HG03196 (cell line): ENCODE measurements at regions not wholly inside any gene's neighbourhood (a gene's known extent, or its start where the extent isn't known, plus 50 kb on each side); places are given as distances from the start of the nearest gene placed in this dataset.

Experiments used
- ATAC-seq: cut with Tn5 transposase; IDR thresholded peaks from one replicate; pipeline ENCODE4 v1.9.1; 2021; ENCODE audit not compliant: unreplicated experiment

DNA sequence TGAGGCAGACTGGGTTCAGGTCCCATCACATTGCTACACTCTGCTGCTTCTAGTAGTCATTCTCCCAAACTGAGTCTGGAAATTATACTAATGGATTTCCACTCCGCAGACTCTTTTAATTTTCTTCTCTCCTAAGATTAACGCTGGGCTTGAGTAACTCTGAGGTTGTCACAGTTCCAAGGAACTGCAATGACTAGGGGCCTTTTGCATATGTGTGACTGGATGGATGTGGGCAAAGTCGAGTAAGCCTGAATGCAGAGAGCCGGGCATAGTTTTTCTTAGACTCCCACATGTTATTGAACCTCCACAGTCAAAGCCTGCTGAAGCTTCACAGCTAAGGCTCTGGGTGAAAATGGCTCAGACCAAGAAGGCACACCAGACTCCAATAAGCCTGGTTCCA lies 160.9 kb upstream of the PROX1 start:
- no peak for ATAC-seq

DNA sequence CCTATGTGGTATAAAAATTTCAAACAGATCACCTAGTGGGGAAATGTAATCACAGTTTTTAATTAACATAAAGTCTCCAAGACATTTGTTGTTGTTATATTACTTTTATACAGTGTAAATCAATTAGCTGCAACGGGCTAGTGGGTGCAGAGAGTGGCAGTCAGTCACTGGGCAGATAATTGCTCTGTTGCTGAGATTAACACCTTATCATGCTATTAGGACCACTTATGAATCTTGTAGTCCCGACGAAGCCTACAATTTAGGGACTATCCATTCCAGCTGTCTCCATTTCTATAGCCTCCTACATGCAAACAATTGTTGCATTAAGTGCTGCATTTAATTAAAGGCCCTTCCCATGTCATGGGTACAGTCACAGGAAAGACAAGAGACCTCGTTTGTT lies 158.9 kb upstream of the PROX1 start:
- ATAC-seq: no peak

DNA sequence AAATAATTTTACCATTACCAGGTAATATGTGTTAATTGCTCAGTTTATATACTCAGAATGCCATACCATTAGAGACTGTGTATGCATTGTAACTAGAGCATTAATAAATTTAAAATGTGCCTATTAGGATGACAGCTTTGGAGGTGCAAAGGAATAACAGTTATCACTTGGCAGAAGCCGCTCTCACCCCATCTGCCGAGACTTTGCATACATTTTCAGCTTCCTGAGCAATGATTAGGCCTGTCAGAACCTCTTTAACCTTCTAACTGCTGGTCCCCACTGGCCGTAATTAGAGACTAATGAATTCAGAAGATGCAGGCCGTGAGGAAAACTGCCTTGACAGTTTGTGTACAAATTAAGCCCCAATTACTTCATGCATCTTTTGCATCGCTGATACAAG lies 158.0 kb upstream of the PROX1 start:
- ATAC-seq: no peak

DNA sequence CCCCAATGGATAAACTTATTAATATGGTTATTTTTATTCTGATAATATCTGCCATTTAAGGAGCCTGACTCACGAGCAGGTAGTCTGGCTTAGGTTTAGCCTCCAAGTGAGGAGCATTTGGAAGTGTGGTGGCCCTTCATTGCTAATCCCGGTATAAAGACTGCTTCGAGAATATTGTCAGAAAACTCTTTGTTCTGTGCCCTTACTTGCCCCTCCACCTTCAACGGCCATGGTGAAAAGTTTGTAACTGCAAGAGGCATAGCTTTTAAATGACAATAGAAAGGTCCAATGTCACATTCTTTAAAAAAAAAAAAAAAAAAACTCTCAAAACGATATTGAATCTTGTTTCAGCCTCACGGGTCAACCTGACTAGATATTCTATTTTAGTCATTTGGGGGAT lies 157.4 kb upstream of the PROX1 start:
- no peak for ATAC-seq

DNA sequence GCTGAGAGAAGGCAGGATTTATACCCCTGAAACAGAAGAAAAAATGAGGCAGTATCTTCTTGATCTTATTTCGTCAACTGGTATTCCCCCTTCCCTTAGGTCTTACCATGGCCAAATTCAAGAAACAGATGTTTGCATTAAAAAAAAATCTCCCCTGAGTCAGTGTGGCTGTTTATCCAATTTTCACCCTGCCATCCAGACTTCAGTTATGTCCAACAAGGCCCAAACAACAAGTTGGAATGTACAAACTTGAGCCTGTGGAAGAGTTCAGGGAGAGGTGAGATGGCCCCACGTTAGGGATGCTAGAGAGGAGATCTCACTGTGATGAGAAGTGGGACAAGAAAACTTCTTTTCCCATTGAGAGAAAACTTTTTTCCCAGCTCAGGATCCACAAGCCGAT lies 147.2 kb upstream of the PROX1 start:
- ATAC-seq: no peak

DNA sequence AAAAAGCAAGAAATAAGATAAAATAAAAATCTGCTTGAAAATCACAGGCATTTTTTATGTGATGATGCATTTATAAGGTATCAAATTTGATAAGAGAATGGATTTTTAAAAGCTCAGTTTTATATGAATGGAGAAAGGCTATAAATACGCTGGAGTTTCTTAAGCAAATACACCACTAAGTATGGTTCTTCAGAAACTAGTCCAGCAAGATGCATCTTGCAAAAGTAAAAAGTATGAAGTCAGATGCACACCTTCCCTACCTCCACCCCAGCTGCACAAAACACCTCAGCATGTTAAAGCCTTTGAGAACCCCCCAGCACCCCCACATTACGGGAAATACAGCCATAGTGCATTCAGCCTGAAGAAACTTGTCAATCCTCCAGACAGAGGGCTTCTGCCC lies 143.1 kb upstream of the PROX1 start:
- no peak for ATAC-seq

DNA sequence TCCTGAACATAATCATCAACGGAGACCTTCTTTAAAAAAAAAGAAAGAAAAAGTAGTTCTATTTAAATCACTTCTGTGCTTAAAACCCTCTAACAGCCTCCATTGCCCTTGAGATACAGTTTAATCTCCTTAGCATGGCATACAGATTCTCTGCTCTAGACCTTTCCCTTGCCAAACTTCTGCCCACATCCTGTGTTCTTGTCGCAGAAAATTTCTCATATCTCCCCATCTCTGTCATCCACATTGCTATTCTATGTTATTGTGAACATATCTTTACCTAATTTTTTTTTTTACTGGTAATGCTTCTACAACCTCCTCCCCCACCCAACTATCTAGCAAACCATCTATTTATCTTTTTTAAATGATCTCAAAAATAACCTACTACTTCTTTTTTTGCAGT lies 135.7 kb upstream of the PROX1 start:
- no peak for ATAC-seq

DNA sequence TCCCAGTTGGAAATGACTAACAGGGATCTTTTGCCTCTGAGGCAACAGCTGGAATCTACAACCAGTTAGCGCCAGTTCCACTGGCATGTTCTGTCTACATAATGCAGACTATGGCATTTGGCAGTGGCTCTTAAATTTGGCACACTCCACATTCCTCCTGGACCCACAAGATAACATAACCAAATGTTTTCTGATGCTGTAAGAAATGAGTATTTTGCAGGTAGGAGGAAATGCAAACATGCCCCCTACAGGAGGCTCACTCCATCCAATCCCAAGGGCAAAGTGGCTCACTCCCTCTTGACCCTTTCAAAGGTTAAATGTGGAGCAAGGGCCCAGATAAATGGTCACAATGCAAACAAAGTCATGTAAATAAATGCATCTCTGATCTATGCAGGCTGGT lies 129.2 kb upstream of the PROX1 start:
- no peak for ATAC-seq

DNA sequence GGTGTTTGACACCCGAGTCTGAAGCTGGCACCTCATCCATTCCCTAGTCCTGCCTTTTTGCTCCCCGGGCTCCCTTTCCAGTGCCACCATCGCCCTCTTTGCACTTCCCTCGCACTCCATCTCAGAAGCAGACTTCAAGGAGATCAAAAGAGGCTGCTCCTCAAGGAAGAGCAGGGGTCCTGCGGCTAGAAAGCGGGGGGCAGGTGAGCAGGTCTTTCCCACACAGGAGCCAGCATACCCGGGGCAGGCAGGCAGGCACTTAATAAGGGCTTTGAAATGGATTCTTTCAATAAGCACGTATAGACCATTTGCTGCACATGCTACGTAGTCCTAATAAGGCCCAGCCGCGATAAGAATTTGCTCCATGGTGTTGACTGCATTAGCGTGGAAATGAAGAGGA lies 125.9 kb upstream of the PROX1 start:
- no peak for ATAC-seq

DNA sequence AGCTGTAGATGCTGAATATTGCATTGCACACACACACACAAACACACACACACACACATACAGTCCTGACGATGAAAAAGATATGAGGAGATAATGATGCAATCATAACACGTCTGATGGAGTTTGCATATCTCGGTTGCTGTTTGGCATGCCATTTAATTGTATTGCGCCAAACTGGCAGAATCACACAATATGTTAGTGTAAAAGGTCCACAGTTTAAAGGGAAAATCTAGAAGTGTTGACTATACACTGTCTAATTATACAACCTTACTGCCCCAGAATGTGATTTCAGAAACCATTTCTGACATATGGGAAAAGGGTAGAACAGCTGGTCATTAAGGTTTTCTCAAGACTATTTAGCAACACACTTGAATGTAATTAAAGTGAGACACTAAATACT lies 123.7 kb upstream of the PROX1 start:
- no peak for ATAC-seq

DNA sequence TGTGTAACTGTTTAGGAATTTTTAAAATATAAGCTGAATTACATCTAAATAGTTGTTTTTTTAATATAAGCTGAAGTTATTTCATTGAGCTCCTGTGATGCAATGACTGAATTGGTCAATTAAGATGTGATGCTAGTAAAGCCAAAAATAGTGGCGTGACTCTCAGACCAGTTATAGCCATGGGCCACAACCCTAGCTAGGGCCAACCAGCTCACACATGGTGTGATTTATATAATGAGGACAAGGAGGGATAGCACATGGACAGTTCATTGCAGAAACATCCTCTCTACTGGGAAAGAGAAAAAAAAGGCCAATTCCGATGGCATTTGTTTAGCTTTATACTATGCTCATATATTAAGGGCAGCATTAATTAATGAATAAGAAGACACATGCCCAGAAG lies 119.3 kb upstream of the PROX1 start:
- no peak for ATAC-seq

DNA sequence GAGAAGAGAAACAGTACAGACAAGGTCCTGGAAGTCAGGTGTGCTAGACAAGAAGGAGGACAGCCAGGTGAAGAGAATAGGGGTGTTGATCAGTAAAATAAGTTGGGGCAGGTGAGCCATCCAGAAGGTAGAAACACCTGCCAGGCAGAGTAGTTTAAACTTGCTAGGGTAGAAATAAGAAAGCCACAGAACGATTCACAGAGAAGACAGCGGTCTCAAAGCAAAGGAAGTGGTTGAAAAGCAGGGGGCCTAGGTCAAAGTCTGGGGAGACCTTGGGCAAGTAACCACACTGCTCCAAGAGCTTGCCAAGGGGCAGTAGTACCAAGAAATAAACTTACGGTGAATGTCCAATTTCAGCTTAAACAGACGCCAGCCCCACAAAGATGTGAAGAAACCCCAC lies 116.6 kb upstream of the PROX1 start:
- no peak for ATAC-seq

DNA sequence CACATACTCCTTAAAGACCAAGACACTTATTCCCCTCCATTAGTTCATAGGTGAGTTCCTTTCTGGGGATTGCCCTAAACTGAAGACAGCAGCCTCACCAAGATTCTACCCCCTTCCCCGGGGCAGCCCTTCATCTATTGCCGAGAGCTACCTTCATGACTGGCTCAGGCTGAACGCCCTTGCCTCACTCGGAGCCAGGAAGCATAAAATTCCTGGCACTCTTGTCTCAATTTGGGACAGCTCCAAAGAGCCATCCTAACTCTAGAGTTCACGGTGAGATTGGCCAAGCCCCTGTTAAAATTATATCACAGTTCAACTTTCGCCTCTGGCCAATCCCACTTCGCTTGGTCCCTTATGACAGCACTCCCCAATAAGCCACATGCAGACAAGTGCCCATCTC lies 113.0 kb upstream of the PROX1 start:
- ATAC-seq: no peak

DNA sequence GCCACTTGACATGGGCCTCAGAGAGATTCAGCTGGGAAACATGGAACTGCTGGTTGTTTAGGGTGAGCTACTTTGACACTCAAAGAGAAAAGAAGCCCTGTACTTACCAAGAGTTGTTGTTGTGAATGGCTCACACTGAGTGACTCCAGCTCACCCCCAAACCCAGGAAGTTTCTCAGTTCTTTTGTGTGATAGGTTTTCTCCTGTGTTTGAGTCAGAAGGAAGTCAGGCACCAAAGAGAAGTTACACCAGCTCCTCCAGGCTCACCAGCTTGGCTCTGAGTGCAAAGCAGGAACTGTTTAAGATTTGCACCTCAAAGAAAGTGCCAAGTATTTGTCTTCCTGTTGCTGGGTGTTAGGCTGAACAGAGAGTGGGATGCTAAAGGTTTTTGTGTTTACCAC lies 111.2 kb upstream of the PROX1 start:
- no peak for ATAC-seq

DNA sequence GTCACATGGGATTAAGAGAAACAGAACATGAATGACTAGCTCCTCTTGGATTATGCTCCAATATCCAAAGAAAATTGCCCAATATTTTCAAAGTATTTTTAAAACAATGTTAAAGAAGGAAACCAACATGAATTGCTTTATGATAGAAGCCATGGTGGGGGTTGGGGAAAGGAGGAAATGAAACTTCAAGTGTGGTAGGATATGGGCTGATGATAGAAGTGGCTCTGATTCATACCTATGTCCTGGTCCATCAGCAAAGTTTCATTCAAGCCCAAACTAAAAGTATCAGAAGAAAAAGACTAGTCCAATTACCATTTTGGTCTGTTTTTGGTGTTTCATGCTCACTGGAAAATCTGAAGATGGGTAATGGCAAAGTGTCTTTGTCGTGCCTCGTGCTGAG lies 104.2 kb upstream of the PROX1 start:
- no peak for ATAC-seq

DNA sequence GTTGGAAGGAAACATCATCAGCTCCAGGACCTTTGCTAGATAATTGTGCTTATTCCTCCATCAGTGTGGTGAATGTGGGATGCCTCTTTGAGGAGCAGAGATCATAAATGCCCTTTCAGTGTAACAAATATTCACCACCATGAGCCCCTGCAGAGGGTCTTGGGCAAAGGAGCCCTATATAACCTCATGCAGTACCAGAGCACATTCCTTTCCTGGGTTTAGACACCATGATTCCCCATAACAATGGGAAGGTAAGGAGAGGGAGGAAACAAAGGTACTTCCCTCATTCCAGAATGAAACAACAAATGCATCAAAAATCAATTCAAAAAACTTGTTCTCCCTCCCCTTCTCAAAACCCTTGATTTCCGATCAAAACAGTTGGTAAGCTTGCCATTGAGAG lies 103.4 kb upstream of the PROX1 start:
- no peak for ATAC-seq

DNA sequence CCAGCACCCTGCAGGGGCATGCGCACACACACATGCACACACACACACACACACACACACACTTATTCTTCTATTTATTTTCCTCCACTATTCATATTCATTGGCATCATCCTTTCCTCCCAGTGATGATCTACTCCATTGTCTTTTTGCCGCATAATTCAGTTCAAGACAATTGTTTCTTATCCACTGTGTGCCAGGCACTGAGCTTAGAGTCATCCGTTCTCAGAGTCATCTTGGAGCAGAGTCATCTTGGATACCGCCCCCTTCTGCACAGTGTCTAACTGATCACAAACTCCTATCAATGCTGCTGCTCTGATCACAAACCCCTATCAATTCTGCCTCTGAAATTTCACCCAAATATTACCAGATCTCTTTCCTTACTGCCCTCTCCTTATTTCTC lies 102.8 kb upstream of the PROX1 start:
- ATAC-seq: no peak

DNA sequence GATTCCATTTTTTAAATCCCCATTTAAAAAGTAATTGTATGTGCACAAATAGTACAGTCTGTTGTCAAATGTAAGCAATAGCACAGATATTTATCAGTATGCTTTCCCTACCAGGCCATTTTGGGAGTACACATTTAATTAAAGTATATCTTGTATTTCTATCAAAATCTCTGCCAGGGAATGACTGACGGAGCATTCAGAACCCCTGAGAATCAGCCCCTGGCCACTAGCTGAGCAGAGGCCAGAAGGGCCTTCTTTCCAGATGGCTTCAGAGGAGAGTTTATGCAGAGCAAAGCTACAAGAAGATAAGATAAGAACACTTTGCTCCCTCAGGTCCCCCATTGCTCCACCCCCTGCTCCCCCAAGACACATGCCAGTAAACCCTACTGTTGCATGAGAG lies 99.9 kb upstream of the PROX1 start:
- ATAC-seq: no peak

DNA sequence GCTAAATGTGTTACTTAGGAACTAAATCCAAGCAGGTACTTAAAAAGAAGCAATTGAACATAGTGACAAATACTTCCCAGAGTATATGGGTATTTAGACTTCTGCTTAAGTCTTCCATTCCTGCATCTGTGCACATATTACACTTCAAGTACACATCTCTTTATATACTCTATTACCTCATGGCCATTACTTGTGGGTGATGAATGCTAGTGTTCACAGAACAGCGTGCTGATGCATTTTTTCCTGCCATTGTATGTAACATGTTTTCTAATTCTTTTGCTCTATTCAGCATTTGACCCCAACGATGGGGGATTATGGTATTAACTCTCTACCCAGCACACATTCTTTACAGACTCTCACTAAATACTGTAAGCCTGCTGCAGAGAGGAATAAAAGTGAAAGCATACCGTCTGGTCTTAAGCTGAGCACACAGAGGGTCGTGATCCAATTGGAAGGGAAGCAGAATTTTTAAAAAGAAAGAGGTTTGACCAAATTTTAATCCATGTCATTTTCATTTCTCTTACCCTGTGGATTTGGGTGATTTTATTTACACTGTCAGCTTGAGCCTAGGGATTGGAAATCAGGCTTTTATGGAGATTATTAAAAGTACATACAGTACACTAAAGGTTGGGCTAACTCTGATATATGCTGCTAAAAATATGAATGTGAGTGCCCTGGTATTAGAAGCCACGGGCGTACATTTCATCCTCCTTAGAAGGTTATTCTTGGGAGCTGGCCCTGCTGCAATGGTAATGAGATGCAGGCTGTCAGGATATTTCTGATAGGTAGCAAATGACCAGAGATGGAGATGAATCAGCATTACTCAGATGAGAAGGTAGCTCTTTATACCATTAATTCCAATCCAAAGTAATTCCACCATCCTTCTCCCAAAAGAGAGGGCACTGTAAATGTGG lies 95.5 kb upstream of the PROX1 start:
- no peak for ATAC-seq

DNA sequence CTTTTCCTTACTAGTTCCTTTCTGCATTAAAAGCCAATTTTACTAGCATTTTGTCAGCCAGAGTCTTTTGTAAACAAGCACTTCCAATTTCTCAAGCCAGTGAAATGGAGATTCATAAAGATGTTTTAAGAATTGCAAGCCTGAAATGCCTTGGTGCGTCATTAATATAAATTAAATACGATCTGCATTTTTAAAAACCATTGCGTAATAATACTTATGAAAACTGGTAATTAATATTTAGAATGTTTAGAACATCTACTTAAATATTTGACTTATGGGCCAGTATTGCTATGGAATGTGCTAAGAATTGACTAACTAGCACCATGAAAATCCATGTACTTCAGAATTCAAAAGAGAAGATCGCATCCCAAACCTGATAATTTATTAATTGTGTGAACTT lies 89.1 kb upstream of the PROX1 start:
- ATAC-seq: no peak

DNA sequence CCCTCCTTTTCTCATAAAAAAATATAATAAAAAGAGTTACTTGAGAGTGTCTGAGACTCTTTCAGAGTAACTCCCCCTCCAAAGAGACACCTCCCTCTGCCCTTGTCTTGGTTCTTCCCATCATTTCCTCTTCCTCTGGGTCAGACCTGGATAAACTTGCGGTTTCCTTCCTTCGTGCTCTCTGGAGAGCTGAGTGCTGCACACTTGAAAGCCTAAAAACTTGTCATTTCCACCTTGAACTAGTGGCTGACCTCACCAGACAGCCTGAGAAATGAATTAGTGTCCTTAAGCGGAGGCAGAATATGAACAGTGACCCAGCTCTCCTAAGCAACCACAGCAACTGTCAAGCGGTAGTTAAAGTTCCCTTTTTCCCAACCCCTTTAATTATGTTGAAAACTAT lies 88.4 kb upstream of the PROX1 start:
- ATAC-seq: no peak

DNA sequence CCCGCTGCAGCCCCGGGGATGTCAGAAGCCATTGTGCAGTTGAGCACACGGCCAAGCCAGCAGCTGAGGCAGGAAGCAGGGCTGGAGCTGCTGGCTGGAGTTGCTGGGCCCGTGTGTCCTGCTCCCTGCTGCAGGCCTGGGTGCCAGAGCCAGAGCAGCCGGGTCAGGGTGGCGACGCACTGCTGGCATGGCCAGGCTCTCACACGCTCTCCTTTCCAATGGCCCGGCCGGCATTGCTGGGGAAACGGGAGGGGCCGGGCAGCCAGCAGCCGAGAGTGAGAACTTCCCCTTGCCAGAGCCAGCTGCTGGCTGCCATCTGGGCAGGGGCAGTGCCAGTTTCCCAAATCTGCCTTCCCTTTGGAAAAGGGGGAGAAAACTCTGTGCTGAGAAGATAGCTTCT lies 82.4 kb upstream of the PROX1 start:
- ATAC-seq: no peak

DNA sequence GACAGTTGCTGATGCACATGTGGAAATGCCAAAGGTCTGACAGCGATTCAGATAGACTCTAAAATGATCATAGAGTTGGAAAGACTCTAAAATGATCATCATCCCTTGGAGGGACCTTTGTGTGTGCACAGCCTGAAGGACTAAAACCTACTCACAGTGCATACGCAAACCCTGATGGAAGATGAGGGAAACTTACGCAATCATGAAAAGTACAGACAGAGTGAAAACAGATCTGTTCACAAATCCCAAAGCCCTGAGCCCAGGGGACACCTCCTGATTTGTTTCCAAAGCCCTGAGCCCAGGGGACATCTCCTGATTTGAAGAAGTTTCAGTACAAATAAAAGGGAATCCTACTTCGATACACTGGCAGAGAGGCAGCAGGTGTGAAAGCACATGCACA lies 79.3 kb upstream of the PROX1 start:
- no peak for ATAC-seq
